ENCODE measurements at regions not wholly inside any gene's neighbourhood (a gene's known extent, or its start where the extent isn't known, plus 50 kb on each side); places are given as distances from the start of the nearest gene placed in this dataset.

GRCh38 chr16:17832738-17833137 is 362.0 kb upstream of the XYLT1 start:
- Histone ChIP-seq H3K4me2 (ENCODE audit: low read length) (no peak overlapping the region), H3K36me3 (ENCODE audit: control insufficient read depth, low read length) (no peaks in the 10 kb centered on the region), H3K27ac (ENCODE audit: low read depth, low read length) (no peak overlapping the region), H3K4me1 (ENCODE audit: control insufficient read depth, low read length) (no peaks in the 10 kb centered on the region), H4K20me1 (ENCODE audit: control insufficient read depth, insufficient read depth, low read depth, low read length) (no peaks in the 10 kb centered on the region), H3K4me3 (ENCODE audit: low read length) (no peak overlapping the region), H3F3A (ENCODE audit: control insufficient read depth, insufficient read depth) (no peaks in the 10 kb centered on the region), H3K9me2 (replicated peaks; ENCODE audit: control insufficient read depth, low read length) (no peaks in the 10 kb centered on the region), H3K79me2 (ENCODE audit: control insufficient read depth, low read length) (no peaks in the 10 kb centered on the region), H3K9me3 (ENCODE audit: control insufficient read depth, insufficient read depth, low read length) (no peaks in the 10 kb centered on the region), H3K27me3 (ENCODE audit: control insufficient read depth, low read length) (no peaks in the 10 kb centered on the region)
- no peak for TF ChIP-seq EZH2phosphoT487 (IDR thresholded peaks at IDR 0.05; ENCODE audit: borderline replicate concordance, low read length)
- TF ChIP-seq CTCF (IDR thresholded peaks at IDR 0.05; ENCODE audit: low read depth, low read length, poor library complexity, severe bottlenecking), result no peak

- Histone ChIP-seq H4K20me1 (ENCODE audit: control insufficient read depth, insufficient read depth, low read depth, low read length) (no peaks in the 10 kb centered on the region), H3K36me3 (ENCODE audit: control insufficient read depth, low read length) (no peaks in the 10 kb centered on the region), H3K27ac (ENCODE audit: low read depth, low read length) (no peak overlapping the region), H3K27me3 (ENCODE audit: control insufficient read depth, low read length) (no peaks in the 10 kb centered on the region), H3K9me3 (ENCODE audit: control insufficient read depth, insufficient read depth, low read length) (no peaks in the 10 kb centered on the region), H3K4me1 (ENCODE audit: control insufficient read depth, low read length) (no peaks in the 10 kb centered on the region), H3K9me2 (replicated peaks; ENCODE audit: control insufficient read depth, low read length) (no peaks in the 10 kb centered on the region), H3F3A (ENCODE audit: control insufficient read depth, insufficient read depth) (no peaks in the 10 kb centered on the region), H3K4me2 (ENCODE audit: low read length) (no peak overlapping the region), H3K4me3 (ENCODE audit: low read length) (no peak overlapping the region), H3K79me2 (ENCODE audit: control insufficient read depth, low read length) (no peaks in the 10 kb centered on the region)
- no peak for TF ChIP-seq CTCF (IDR thresholded peaks at IDR 0.05; ENCODE audit: low read depth, low read length, poor library complexity, severe bottlenecking)
- TF ChIP-seq EZH2phosphoT487 (IDR thresholded peaks at IDR 0.05; ENCODE audit: borderline replicate concordance, low read length), result no peak
Measured at GRCh38 chr16:17831330-17831729, 360.6 kb upstream of the XYLT1 start.

- no peak overlapping the region for H3K27ac ChIP-seq (ENCODE audit: low read depth, low read length)
- no peak overlapping the region for H3K4me2 ChIP-seq (ENCODE audit: low read length)
- no peaks in the 10 kb centered on the region for H3K79me2 ChIP-seq (ENCODE audit: control insufficient read depth, low read length)
- H3K9me2 ChIP-seq (replicated peaks; ENCODE audit: control insufficient read depth, low read length), result no peaks in the 10 kb centered on the region
- no peaks in the 10 kb centered on the region for H3F3A ChIP-seq (ENCODE audit: control insufficient read depth, insufficient read depth)
- no peaks in the 10 kb centered on the region for H3K9me3 ChIP-seq (ENCODE audit: control insufficient read depth, insufficient read depth, low read length)
- no peak overlapping the region for H3K4me3 ChIP-seq (ENCODE audit: low read length)
- H3K36me3 ChIP-seq (ENCODE audit: control insufficient read depth, low read length), result no peaks in the 10 kb centered on the region
- no peaks in the 10 kb centered on the region for H3K27me3 ChIP-seq (ENCODE audit: control insufficient read depth, low read length)
- no peaks in the 10 kb centered on the region for H3K4me1 ChIP-seq (ENCODE audit: control insufficient read depth, low read length)
- TF ChIP-seq EZH2phosphoT487 (IDR thresholded peaks at IDR 0.05; ENCODE audit: borderline replicate concordance, low read length), result no peak
- no peak for TF ChIP-seq CTCF (IDR thresholded peaks at IDR 0.05; ENCODE audit: low read depth, low read length, poor library complexity, severe bottlenecking)
- no peaks in the 10 kb centered on the region for H4K20me1 ChIP-seq (ENCODE audit: control insufficient read depth, insufficient read depth, low read depth, low read length)
Measured at GRCh38 chr16:17830651-17831050, 359.9 kb upstream of the XYLT1 start.

- Histone ChIP-seq H3K36me3 (ENCODE audit: control insufficient read depth, low read length) (no peaks in the 10 kb centered on the region), H3K4me3 (ENCODE audit: low read length) (no peak overlapping the region), H3K4me1 (ENCODE audit: control insufficient read depth, low read length) (no peaks in the 10 kb centered on the region), H4K20me1 (ENCODE audit: control insufficient read depth, insufficient read depth, low read depth, low read length) (no peaks in the 10 kb centered on the region), H3F3A (ENCODE audit: control insufficient read depth, insufficient read depth) (no peaks in the 10 kb centered on the region), H3K9me3 (ENCODE audit: control insufficient read depth, insufficient read depth, low read length) (no peaks in the 10 kb centered on the region), H3K27ac (ENCODE audit: low read depth, low read length) (no peak overlapping the region), H3K27me3 (ENCODE audit: control insufficient read depth, low read length) (no peaks in the 10 kb centered on the region), H3K9me2 (replicated peaks; ENCODE audit: control insufficient read depth, low read length) (no peaks in the 10 kb centered on the region), H3K4me2 (ENCODE audit: low read length) (no peak overlapping the region), H3K79me2 (ENCODE audit: control insufficient read depth, low read length) (no peaks in the 10 kb centered on the region)
- TF ChIP-seq CTCF (IDR thresholded peaks at IDR 0.05; ENCODE audit: low read depth, low read length, poor library complexity, severe bottlenecking), result no peak
Measured at GRCh38 chr16:17829811-17830210, 359.1 kb upstream of the XYLT1 start.
